ENCODE measurements at regions not wholly inside any gene's neighbourhood (a gene's known extent, or its start where the extent isn't known, plus 50 kb on each side); places are given as distances from the start of the nearest gene placed in this dataset.

- TF ChIP-seq PCBP1 (IDR thresholded peaks at IDR 0.05; ENCODE audit: low read depth, low read length, poor library complexity, severe bottlenecking) (no peak), CHD4 (IDR thresholded peaks at IDR 0.05; ENCODE audit: insufficient read depth, insufficient replicate concordance, low read depth, low read length, poor library complexity, severe bottlenecking) (no peak), BACH1 (tag; IDR thresholded peaks at IDR 0.05) (no peak), ZNF407 (IDR thresholded peaks at IDR 0.05; ENCODE audit: low read depth) (no peak), HOMEZ (CRISPR knock-in tag; IDR thresholded peaks at IDR 0.05) (no peak)
Observed at GRCh38 chr4:87904639-87905160, 70.8 kb upstream of the SPP1 start (continued).
